Neuronal stem cell (in vitro differentiated cells): ENCODE measurements at regions not wholly inside any gene's neighbourhood (a gene's known extent, or its start where the extent isn't known, plus 50 kb on each side); places are given as distances from the start of the nearest gene placed in this dataset.

Source experiments
- DNase-seq: peaks from one replicate; pipeline ENCODE4 v3.0.0-alpha.2; 2013; ENCODE audit warnings: low spot score
- H2AFZ ChIP-seq: one replicate; pipeline ENCODE4 v1.6.1; 2013; ENCODE audit warnings: mild to moderate bottlenecking, low read length, inconsistent platforms
- H2AK5ac ChIP-seq: 2 replicates; pipeline ENCODE4 v1.6.1; 2013; ENCODE audit warnings: low read depth, mild to moderate bottlenecking, inconsistent platforms, low read length, moderate library complexity, mixed read lengths
- H2BK120ac ChIP-seq: 2 replicates; pipeline ENCODE4 v1.6.1; 2013; ENCODE audit warnings: low read depth, mild to moderate bottlenecking, inconsistent platforms, low read length, moderate library complexity, mixed read lengths
- H2BK12ac ChIP-seq: one replicate; pipeline ENCODE4 v1.6.1; 2013; ENCODE audit warnings: low read length, inconsistent platforms
- H2BK15ac ChIP-seq: 2 replicates; pipeline ENCODE4 v1.6.1; 2013; ENCODE audit warnings: mild to moderate bottlenecking, low read length, inconsistent platforms, mixed read lengths
- H2BK5ac ChIP-seq: one replicate; pipeline ENCODE4 v1.6.1; 2013; ENCODE audit warnings: inconsistent platforms, mild to moderate bottlenecking, low read length, moderate library complexity
- H3K14ac ChIP-seq: one replicate; pipeline ENCODE4 v1.6.1; 2013; ENCODE audit warnings: low read length, inconsistent platforms
- H3K18ac ChIP-seq: 2 replicates; pipeline ENCODE4 v1.6.1; 2013; ENCODE audit warnings: low read length, inconsistent platforms
- H3K23ac ChIP-seq: 2 replicates; pipeline ENCODE4 v1.6.1; 2013; ENCODE audit warnings: low read depth, mild to moderate bottlenecking, mixed read lengths, low read length, inconsistent platforms; ENCODE audit not compliant: poor library complexity
- H3K27ac ChIP-seq: replicated peaks from 3 replicates; pipeline ENCODE4 v1.5.1; 2013; ENCODE audit warnings: low read length, inconsistent platforms
- H3K27me3 ChIP-seq, 3 experiments: 2 replicates each; pipeline ENCODE4 v1.6.1; 2013; ENCODE audit warnings: low read length in 3 of 3, mild to moderate bottlenecking in 2 of 3, inconsistent platforms in 1 of 3, low read depth in 1 of 3, mixed read lengths in 1 of 3, moderate library complexity in 1 of 3; ENCODE audit not compliant: control insufficient read depth in 3 of 3, insufficient read depth in 3 of 3
- H3K36me3 ChIP-seq, 2 donors: replicated peaks in 1 of 2; 2 replicates each; pipeline ENCODE4 v1.6.1; 2013; ENCODE audit warnings: low read length in 2 of 2; ENCODE audit not compliant: control insufficient read depth in 2 of 2, insufficient read depth in 2 of 2
- H3K4ac ChIP-seq: 2 replicates; pipeline ENCODE4 v1.6.1; 2013; ENCODE audit warnings: inconsistent platforms, mild to moderate bottlenecking, low read length, moderate library complexity
- H3K4me1 ChIP-seq, 2 donors: 1 replicate in 1 of 2; 2 replicates in 1 of 2; pipeline ENCODE4 v1.6.1; 2013; ENCODE audit warnings: low read length in 2 of 2, low read depth in 1 of 2; ENCODE audit not compliant: control insufficient read depth in 2 of 2, insufficient read depth in 1 of 2
- H3K4me2 ChIP-seq: one replicate; pipeline ENCODE4 v1.6.1; 2013; ENCODE audit warnings: mild to moderate bottlenecking, low read length, inconsistent platforms; ENCODE audit not compliant: insufficient read depth, poor library complexity, severe bottlenecking
- H3K4me3 ChIP-seq, 2 donors: 2 replicates each; pipeline ENCODE4 v1.5.1; 2013; ENCODE audit warnings: low read length in 2 of 2, mild to moderate bottlenecking in 2 of 2, inconsistent platforms in 1 of 2, moderate library complexity in 1 of 2
- H3K79me1 ChIP-seq: one replicate; pipeline ENCODE4 v1.6.1; 2013; ENCODE audit warnings: low read depth, mild to moderate bottlenecking, inconsistent platforms, low read length, moderate library complexity
- H3K9ac ChIP-seq: one replicate; pipeline ENCODE4 v1.6.1; 2013; ENCODE audit warnings: mild to moderate bottlenecking, low read depth, low read length, inconsistent platforms; ENCODE audit not compliant: poor library complexity
- H3K9me3 ChIP-seq, 2 donors: replicated peaks in 1 of 2; 2 replicates each; pipeline versions ENCODE3 to v1.6.1; 2013; ENCODE audit warnings: low read length in 2 of 2, mild to moderate bottlenecking in 2 of 2, inconsistent platforms in 1 of 2, low read depth in 1 of 2, mixed read lengths in 1 of 2, moderate library complexity in 1 of 2; ENCODE audit not compliant: control insufficient read depth in 2 of 2, insufficient read depth in 1 of 2
- H4K8ac ChIP-seq: one replicate; pipeline ENCODE4 v1.6.1; 2013; ENCODE audit warnings: low read depth, mild to moderate bottlenecking, inconsistent platforms, low read length, moderate library complexity
- H4K91ac ChIP-seq: one replicate; pipeline ENCODE4 v1.6.1; 2013; ENCODE audit warnings: low read length, low read depth, mild to moderate bottlenecking, inconsistent platforms; ENCODE audit not compliant: poor library complexity
- WGBS, 2 donors: extraction: QIAGEN DNeasy Blood & Tissue Kit; methylation state at CpG; one replicate each; pipeline ENCODE4 v1.1.7; 2013; ENCODE audit warnings: missing lambda C conversion rate in 2 of 2, mixed read lengths in 1 of 2; ENCODE audit not compliant: insufficient read length in 2 of 2, insufficient replicate concordance in 1 of 2; ENCODE audit errors: extremely low coverage in 2 of 2; 5-methylcytosine and 5-hydroxymethylcytosine counted together

DNA sequence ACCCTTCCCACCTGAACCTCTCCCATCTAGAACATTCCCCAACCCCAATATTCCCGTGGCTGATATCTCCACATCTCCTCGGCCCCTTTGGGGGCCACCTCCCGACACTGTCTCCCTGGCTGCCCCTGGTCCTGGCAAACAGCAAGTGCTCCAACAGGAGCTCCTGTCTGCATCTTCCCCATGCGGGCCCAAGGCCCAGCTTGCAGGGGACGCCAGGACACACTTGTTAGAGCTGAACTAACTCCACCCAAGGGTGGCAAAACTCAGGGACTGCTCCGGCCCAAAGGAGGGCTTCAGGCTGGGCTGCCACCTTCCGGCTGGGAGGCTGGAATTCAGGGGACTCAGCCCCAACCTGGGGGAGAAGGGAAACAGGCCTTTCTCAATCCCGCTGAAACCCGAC is 106.6 kb downstream of the NCOR2 start:
- no peaks in the 10 kb centered on the region for H3K27me3 ChIP-seq
- peaks cover 8 to 13% of the 10 kb centered on the region in 2 donors for H3K9me3 ChIP-seq
- H2BK120ac ChIP-seq: no peak overlapping the region
- no peak overlapping the region for H2AFZ ChIP-seq
- H3K9ac ChIP-seq: no peak overlapping the region
- H3K4me1 ChIP-seq: peaks cover 8 to 22% of the 10 kb centered on the region in 2 donors
- peaks cover 5% of the 10 kb centered on the region for H3K79me1 ChIP-seq
- no peak overlapping the region for H2BK12ac ChIP-seq
- H3K27ac ChIP-seq: no peak overlapping the region
- H3K4ac ChIP-seq: no peak overlapping the region
- H2BK5ac ChIP-seq: peak overlapping the region; percentile 20
- peaks cover 30 to 46% of the 10 kb centered on the region in 2 donors for H3K36me3 ChIP-seq
- H3K14ac ChIP-seq: peak overlapping the region; percentile 4
- H4K91ac ChIP-seq: no peak overlapping the region
- H2BK15ac ChIP-seq: no peak overlapping the region
- no peak overlapping the region for H2AK5ac ChIP-seq
- no peak for DNase-seq
- no peak overlapping the region for H4K8ac ChIP-seq
- no peak overlapping the region for H3K4me2 ChIP-seq
- WGBS, 2 donors: no CpG with 5 or more reads among the region's 9 CpGs
- H3K4me3 ChIP-seq: no peak overlapping the region
- H3K18ac ChIP-seq: no peak overlapping the region
- no peak overlapping the region for H3K23ac ChIP-seq

GRCh38 chr12:124459852-124460645 is 107.4 kb downstream of the NCOR2 start:
- Histone ChIP-seq H3K27ac (no peak overlapping the region), H2AK5ac (no peak overlapping the region), H4K91ac (no peak overlapping the region), H4K8ac (no peak overlapping the region), H2BK5ac (peak overlapping the region; percentile 20), H3K4me1 (peaks cover 8 to 22% of the 10 kb centered on the region in 2 donors), H3K4ac (no peak overlapping the region), H3K23ac (peak overlapping the region; percentile 13), H3K14ac (peak overlapping the region; percentile 25), H3K79me1 (peaks cover 2% of the 10 kb centered on the region), H2BK120ac (no peak overlapping the region), H3K27me3 (no peaks in the 10 kb centered on the region), H3K4me3 (peak overlapping the region in 1 of 2 donors; percentile 13), H3K18ac (peak overlapping the region; percentile 56), H3K9me3 (peaks cover 4 to 7% of the 10 kb centered on the region in 2 donors), H2AFZ (no peak overlapping the region), H2BK12ac (no peak overlapping the region), H2BK15ac (no peak overlapping the region), H3K9ac (peak overlapping the region; percentile 50), H3K36me3 (peaks cover 27 to 41% of the 10 kb centered on the region in 2 donors), H3K4me2 (no peak overlapping the region)
- DNase-seq: no peak
- WGBS, 2 donors: no CpG with 5 or more reads among the region's 18 CpGs

- Histone ChIP-seq H3K18ac (peak overlapping the region; percentile 51), H3K4ac (no peak overlapping the region), H2AFZ (no peak overlapping the region), H2BK120ac (no peak overlapping the region), H3K4me2 (no peak overlapping the region), H3K27me3 (no peaks in the 10 kb centered on the region), H3K36me3 (peaks cover 21 to 34% of the 10 kb centered on the region in 2 donors), H2BK12ac (no peak overlapping the region), H3K9me3 (peaks cover 0 to 2% of the 10 kb centered on the region in 2 donors), H3K9ac (peak overlapping the region; percentile 50), H3K23ac (peak overlapping the region; percentile 37), H2BK5ac (no peak overlapping the region), H2AK5ac (no peak overlapping the region), H3K4me3 (no peak overlapping the region), H2BK15ac (no peak overlapping the region), H3K4me1 (peaks cover 8 to 21% of the 10 kb centered on the region in 2 donors), H4K8ac (no peak overlapping the region), H3K14ac (peak overlapping the region; percentile 25), H3K27ac (no peak overlapping the region), H4K91ac (no peak overlapping the region), H3K79me1 (peaks cover 2% of the 10 kb centered on the region)
- no peak for DNase-seq
- WGBS, 2 donors: no CpG with 5 or more reads among the region's 12 CpGs
These were observed 108.2 kb downstream of the NCOR2 start for GRCh38 chr12:124458992-124459851.
